ENCODE measurements at regions not wholly inside any gene's neighbourhood (a gene's known extent, or its start where the extent isn't known, plus 50 kb on each side); places are given as distances from the start of the nearest gene placed in this dataset.

GRCh38 chr2:128876986-128877983 lies 558.6 kb upstream of the HS6ST1 start:
- DNase-seq, result no peak
- no peaks in the 10 kb centered on the region for H3K9me3 Mint-ChIP-seq
- POLR2A ChIA-PET, result no interaction called here
- H3K4me3 Mint-ChIP-seq, result no peak overlapping the region
- CTCF ChIA-PET, result no interaction called here
- no peak overlapping the region for H3K27ac Mint-ChIP-seq
- no peaks in the 10 kb centered on the region for H3K36me3 Mint-ChIP-seq (ENCODE audit: low read depth)
- no peaks in the 10 kb centered on the region for H3K4me1 Mint-ChIP-seq
- no peaks in the 10 kb centered on the region for H3K27me3 Mint-ChIP-seq

GRCh38 chr2:128879161-128879560 lies 560.5 kb upstream of the HS6ST1 start:
- DNase-seq, result no peak
- no peak overlapping the region for H3K4me3 Mint-ChIP-seq
- CTCF ChIA-PET, result no interaction called here
- no peaks in the 10 kb centered on the region for H3K27me3 Mint-ChIP-seq
- no peak overlapping the region for H3K27ac Mint-ChIP-seq
- POLR2A ChIA-PET, result no interaction called here
- H3K36me3 Mint-ChIP-seq (ENCODE audit: low read depth), result no peaks in the 10 kb centered on the region
- no peaks in the 10 kb centered on the region for H3K4me1 Mint-ChIP-seq
- H3K9me3 Mint-ChIP-seq, result no peaks in the 10 kb centered on the region

- no peak for DNase-seq
- H3K27me3 Mint-ChIP-seq, result no peaks in the 10 kb centered on the region
- H3K27ac Mint-ChIP-seq, result no peak overlapping the region
- no peaks in the 10 kb centered on the region for H3K36me3 Mint-ChIP-seq (ENCODE audit: low read depth)
- CTCF ChIA-PET, result no interaction called here
- POLR2A ChIA-PET, result no interaction called here
- H3K4me1 Mint-ChIP-seq, result no peaks in the 10 kb centered on the region
- no peak overlapping the region for H3K4me3 Mint-ChIP-seq
- no peaks in the 10 kb centered on the region for H3K9me3 Mint-ChIP-seq
Measured at GRCh38 chr2:128894896-128895295, 576.2 kb upstream of the HS6ST1 start.

GRCh38 chr2:128901572-128902391 lies 583.1 kb upstream of the HS6ST1 start:
- Mint-ChIP-seq H3K36me3 (ENCODE audit: low read depth) (no peaks in the 10 kb centered on the region), H3K4me3 (no peak overlapping the region), H3K4me1 (no peaks in the 10 kb centered on the region), H3K27ac (no peak overlapping the region), H3K27me3 (no peaks in the 10 kb centered on the region), H3K9me3 (no peaks in the 10 kb centered on the region)
- DNase-seq, result no peak
- POLR2A ChIA-PET, result no interaction called here
- CTCF ChIA-PET, result no interaction called here

- POLR2A ChIA-PET, result no interaction called here
- no peak overlapping the region for H3K27ac Mint-ChIP-seq
- no peak for DNase-seq
- H3K4me3 Mint-ChIP-seq, result no peak overlapping the region
- no peaks in the 10 kb centered on the region for H3K4me1 Mint-ChIP-seq
- H3K27me3 Mint-ChIP-seq, result no peaks in the 10 kb centered on the region
- no peaks in the 10 kb centered on the region for H3K9me3 Mint-ChIP-seq
- H3K36me3 Mint-ChIP-seq (ENCODE audit: low read depth), result no peaks in the 10 kb centered on the region
- CTCF ChIA-PET, result no interaction called here
Measured at GRCh38 chr2:128903637-128904036, 585.0 kb upstream of the HS6ST1 start.

- no peak for DNase-seq
- Mint-ChIP-seq H3K27me3 (peaks cover 2% of the 10 kb centered on the region), H3K4me1 (no peaks in the 10 kb centered on the region), H3K27ac (no peak overlapping the region), H3K4me3 (no peak overlapping the region), H3K36me3 (ENCODE audit: low read depth) (no peaks in the 10 kb centered on the region), H3K9me3 (peaks cover 3% of the 10 kb centered on the region)
- ChIA-PET POLR2A (no interaction called here), CTCF (no interaction called here)
Measured at GRCh38 chr2:128911276-128911675, 592.6 kb upstream of the HS6ST1 start.

- Mint-ChIP-seq H3K27me3 (peaks cover 6% of the 10 kb centered on the region), H3K4me3 (no peak overlapping the region), H3K36me3 (ENCODE audit: low read depth) (no peaks in the 10 kb centered on the region), H3K27ac (no peak overlapping the region), H3K9me3 (peaks cover 9% of the 10 kb centered on the region), H3K4me1 (no peaks in the 10 kb centered on the region)
- POLR2A ChIA-PET, result no interaction called here
- no peak for DNase-seq
- CTCF ChIA-PET, result no interaction called here
Measured at GRCh38 chr2:128914320-128914719, 595.7 kb upstream of the HS6ST1 start.

- no peak for DNase-seq
- Mint-ChIP-seq H3K4me3 (no peak overlapping the region), H3K27ac (no peak overlapping the region), H3K36me3 (ENCODE audit: low read depth) (no peaks in the 10 kb centered on the region), H3K4me1 (no peaks in the 10 kb centered on the region), H3K9me3 (peaks cover 6% of the 10 kb centered on the region), H3K27me3 (peaks cover 8% of the 10 kb centered on the region)
- ChIA-PET POLR2A (no interaction called here), CTCF (no interaction called here)
Measured at GRCh38 chr2:128921751-128922150, 603.1 kb upstream of the HS6ST1 start.

- peaks cover 6% of the 10 kb centered on the region for H3K27me3 Mint-ChIP-seq
- no peaks in the 10 kb centered on the region for H3K36me3 Mint-ChIP-seq (ENCODE audit: low read depth)
- ChIA-PET POLR2A (no interaction called here), CTCF (no interaction called here)
- H3K27ac Mint-ChIP-seq, result no peak overlapping the region
- no peak for DNase-seq
- no peaks in the 10 kb centered on the region for H3K4me1 Mint-ChIP-seq
- H3K9me3 Mint-ChIP-seq, result peaks cover 4% of the 10 kb centered on the region
- H3K4me3 Mint-ChIP-seq, result no peak overlapping the region
Measured at GRCh38 chr2:128922154-128922553, 603.5 kb upstream of the HS6ST1 start.

- H3K4me3 Mint-ChIP-seq, result no peak overlapping the region
- ChIA-PET POLR2A (no interaction called here), CTCF (no interaction called here)
- H3K36me3 Mint-ChIP-seq (ENCODE audit: low read depth), result no peaks in the 10 kb centered on the region
- DNase-seq, result no peak
- H3K27me3 Mint-ChIP-seq, result no peaks in the 10 kb centered on the region
- no peaks in the 10 kb centered on the region for H3K9me3 Mint-ChIP-seq
- no peak overlapping the region for H3K27ac Mint-ChIP-seq
- no peaks in the 10 kb centered on the region for H3K4me1 Mint-ChIP-seq
Measured at GRCh38 chr2:128925631-128926030, 607.0 kb upstream of the HS6ST1 start.

GRCh38 chr2:128930101-128930500 lies 611.4 kb upstream of the HS6ST1 start:
- POLR2A ChIA-PET, result no interaction called here
- Mint-ChIP-seq H3K27ac (no peak overlapping the region), H3K9me3 (no peaks in the 10 kb centered on the region), H3K27me3 (no peaks in the 10 kb centered on the region), H3K4me3 (no peak overlapping the region), H3K4me1 (no peaks in the 10 kb centered on the region), H3K36me3 (ENCODE audit: low read depth) (no peaks in the 10 kb centered on the region)
- DNase-seq, result no peak
- CTCF ChIA-PET, result no interaction called here

- CTCF ChIA-PET, result interaction anchor here (0.6 kb wide), 1 partner anchor 25 kb away, joined by 3 read pairs; no protein-coding TSS in a partner anchor
- no peak overlapping the region for H3K27ac Mint-ChIP-seq
- POLR2A ChIA-PET, result no interaction called here
- no peaks in the 10 kb centered on the region for H3K27me3 Mint-ChIP-seq
- no peaks in the 10 kb centered on the region for H3K4me1 Mint-ChIP-seq
- H3K4me3 Mint-ChIP-seq, result no peak overlapping the region
- H3K36me3 Mint-ChIP-seq (ENCODE audit: low read depth), result no peaks in the 10 kb centered on the region
- no peak for DNase-seq
- no peaks in the 10 kb centered on the region for H3K9me3 Mint-ChIP-seq
Measured at GRCh38 chr2:128940378-128940777, 621.7 kb upstream of the HS6ST1 start.

GRCh38 chr2:128941751-128942150 lies 623.1 kb upstream of the HS6ST1 start:
- H3K36me3 Mint-ChIP-seq (ENCODE audit: low read depth), result no peaks in the 10 kb centered on the region
- H3K4me1 Mint-ChIP-seq, result no peaks in the 10 kb centered on the region
- no peak overlapping the region for H3K4me3 Mint-ChIP-seq
- no peak overlapping the region for H3K27ac Mint-ChIP-seq
- no peaks in the 10 kb centered on the region for H3K9me3 Mint-ChIP-seq
- no peak for DNase-seq
- ChIA-PET POLR2A (no interaction called here), CTCF (no interaction called here)
- no peaks in the 10 kb centered on the region for H3K27me3 Mint-ChIP-seq
